GM12865 (cell line): ENCODE measurements at regions not wholly inside any gene's neighbourhood (a gene's known extent, or its start where the extent isn't known, plus 50 kb on each side); places are given as distances from the start of the nearest gene placed in this dataset.

Experiments
- DNase-seq: peaks from one replicate; pipeline ENCODE4 v3.0.0; 2010; ENCODE audit warnings: low read depth
- H3K4me3 ChIP-seq: 2 replicates; pipeline ENCODE4 v1.5.1; 2011; ENCODE audit warnings: mild to moderate bottlenecking, low read depth, low read length, control low read depth
- TF ChIP-seq, protein P1 (sequence below): IDR thresholded peaks from 2 replicates; pipeline ENCODE4 v1.5.1; 2011; ENCODE audit warnings: low read length, control low read depth, low read depth, inconsistent platforms; ENCODE audit not compliant: insufficient read depth; ENCODE audit errors: missing control alignments

DNA sequence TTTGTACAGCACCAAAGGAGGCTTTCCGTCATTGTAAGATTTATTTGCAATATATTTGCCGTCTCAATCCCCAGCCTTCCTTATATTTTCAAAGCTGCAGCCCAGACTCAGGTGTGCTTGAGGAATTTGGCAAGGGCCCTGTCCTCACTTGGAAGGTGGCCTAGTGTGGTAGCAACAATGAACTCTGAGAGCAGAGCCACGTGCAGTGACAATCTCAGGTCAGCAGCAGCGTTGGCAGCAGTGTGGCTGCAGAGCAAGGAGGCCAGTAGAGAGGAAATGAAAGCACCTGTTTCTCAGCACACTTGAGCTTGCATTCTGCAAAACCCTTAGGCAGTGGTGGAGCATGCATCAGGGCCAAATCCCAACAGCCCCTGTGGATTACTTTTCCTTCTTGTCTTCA lies 613.5 kb downstream of the RBFOX1 start:
- H3K4me3 ChIP-seq, result no peak overlapping the region
- TF ChIP-seq, protein P1, sequence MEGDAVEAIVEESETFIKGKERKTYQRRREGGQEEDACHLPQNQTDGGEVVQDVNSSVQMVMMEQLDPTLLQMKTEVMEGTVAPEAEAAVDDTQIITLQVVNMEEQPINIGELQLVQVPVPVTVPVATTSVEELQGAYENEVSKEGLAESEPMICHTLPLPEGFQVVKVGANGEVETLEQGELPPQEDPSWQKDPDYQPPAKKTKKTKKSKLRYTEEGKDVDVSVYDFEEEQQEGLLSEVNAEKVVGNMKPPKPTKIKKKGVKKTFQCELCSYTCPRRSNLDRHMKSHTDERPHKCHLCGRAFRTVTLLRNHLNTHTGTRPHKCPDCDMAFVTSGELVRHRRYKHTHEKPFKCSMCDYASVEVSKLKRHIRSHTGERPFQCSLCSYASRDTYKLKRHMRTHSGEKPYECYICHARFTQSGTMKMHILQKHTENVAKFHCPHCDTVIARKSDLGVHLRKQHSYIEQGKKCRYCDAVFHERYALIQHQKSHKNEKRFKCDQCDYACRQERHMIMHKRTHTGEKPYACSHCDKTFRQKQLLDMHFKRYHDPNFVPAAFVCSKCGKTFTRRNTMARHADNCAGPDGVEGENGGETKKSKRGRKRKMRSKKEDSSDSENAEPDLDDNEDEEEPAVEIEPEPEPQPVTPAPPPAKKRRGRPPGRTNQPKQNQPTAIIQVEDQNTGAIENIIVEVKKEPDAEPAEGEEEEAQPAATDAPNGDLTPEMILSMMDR, result no peak
- no peak for DNase-seq

DNA sequence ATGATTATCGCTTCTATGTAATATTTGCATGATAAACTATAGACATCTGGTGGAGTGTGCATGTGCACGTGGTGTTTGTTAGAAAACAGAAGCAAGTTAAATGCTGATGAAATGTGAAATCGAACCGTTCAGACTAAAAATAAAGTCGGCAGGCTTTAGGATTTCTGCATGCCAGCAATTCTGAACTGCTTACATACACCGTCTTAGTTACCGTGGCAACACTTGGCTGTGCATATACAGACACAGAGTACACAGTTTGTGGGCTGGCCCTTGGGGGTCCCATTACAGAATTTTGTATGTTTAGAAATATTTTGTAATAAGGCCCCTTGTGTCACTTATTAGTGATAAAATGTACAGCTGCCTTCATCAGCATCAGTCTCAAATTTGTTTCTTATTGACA lies 605.5 kb downstream of the RBFOX1 start:
- TF ChIP-seq, protein P1, result no peak
- H3K4me3 ChIP-seq, result no peak overlapping the region
- no peak for DNase-seq

DNA sequence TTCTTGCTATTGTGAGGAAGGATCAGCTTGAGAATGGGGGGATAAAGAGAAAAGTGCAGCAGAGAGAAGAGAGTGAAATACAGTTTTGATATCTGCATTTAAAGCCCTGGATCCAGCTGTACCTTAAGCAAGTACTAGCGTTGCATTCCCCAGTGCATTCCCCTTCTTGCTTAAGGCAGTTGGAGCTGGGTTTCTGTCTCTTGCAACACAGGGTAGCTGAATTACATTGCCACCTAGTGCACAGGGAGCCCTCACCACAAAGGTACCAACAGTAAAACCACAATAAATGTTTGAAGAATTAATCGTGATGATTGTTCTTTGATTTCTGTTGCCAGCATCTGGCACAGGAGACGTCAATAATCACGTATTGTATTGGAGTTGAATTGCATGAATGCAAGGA lies 588.7 kb downstream of the RBFOX1 start:
- no peak overlapping the region for H3K4me3 ChIP-seq
- no peak for DNase-seq
- TF ChIP-seq, protein P1, result no peak

DNA sequence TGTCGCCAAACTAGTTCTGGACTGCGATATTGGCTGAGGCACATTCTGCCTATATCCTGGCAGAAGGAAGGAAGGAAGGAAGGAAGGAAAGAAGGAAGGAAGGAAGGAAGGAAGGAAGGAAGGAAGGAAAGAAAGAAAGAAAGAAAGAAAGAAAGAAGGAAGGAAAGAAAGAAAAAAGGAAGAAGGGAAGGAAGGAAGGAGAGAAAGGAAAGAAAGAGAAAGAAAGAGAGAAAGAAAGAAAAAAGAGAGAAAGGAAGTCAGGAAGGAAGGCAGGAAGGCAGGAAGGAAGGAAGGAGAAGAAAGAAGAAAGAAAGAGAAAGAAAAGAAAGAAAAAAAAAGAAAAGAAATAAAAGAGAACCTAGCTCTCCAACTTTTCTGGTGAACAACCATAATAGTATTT lies 587.1 kb downstream of the RBFOX1 start:
- TF ChIP-seq, protein P1, result no peak
- no peak overlapping the region for H3K4me3 ChIP-seq
- no peak for DNase-seq

DNA sequence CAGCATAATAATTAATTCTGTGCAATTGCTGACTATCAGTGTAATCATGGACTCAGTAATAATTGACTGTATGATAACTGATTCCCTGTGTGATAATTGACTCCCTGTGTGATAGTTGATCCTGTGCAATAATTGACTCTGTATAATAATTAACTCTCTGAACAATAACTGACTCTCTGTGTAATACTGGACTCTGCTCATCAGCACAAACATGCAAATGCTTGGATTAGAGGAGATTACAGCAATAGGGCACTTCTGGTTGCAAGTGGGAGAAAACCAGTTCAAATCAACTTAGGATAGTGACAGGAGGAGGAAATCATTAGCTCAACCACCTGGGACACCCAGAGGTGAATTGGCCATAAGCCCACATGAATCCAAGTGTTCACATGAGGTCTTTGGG lies 582.1 kb downstream of the RBFOX1 start:
- no peak for DNase-seq
- TF ChIP-seq, protein P1, result no peak
- no peak overlapping the region for H3K4me3 ChIP-seq

DNA sequence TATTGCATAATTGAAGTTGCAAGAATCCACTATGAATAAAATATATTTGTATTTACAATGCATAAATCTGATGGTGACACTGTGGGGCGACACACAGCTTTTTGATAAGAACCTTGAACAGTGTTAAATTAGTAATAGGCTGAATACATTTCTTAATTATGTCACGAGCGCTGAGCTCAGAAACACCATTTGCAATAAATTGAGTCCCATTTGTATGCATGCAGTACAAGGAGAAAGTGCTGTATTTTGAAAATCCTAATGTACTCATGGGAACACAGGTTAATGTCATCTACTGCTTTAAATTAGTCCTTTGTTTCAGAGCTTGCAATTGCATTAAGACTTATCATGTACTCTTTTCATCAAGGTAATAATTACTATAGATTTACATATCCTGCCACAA lies 579.5 kb downstream of the RBFOX1 start:
- TF ChIP-seq, protein P1, result no peak
- DNase-seq, result no peak
- no peak overlapping the region for H3K4me3 ChIP-seq

DNA sequence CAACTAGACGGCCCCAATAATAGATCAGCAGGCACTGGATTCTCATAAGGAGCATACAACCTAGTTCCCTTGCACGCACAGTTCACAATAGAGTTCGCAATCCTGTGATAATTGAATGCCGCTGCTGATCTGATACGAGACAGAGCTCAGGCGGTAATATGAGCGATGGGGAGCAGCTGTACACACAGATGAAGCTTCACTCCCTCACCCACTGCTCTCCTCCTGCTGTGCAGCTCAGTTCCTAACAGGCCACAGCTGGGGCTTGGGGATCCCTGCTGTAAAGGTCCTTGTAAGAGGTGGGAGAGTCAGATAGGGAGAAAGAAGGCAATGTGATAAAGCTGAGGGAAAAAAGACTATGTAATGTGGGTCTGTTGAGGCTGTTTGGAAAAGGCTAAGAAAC lies 577.5 kb downstream of the RBFOX1 start:
- H3K4me3 ChIP-seq, result no peak overlapping the region
- DNase-seq, result no peak
- TF ChIP-seq, protein P1, result no peak
